GM12874 (cell line): ENCODE measurements at regions not wholly inside any gene's neighbourhood (a gene's known extent, or its start where the extent isn't known, plus 50 kb on each side); places are given as distances from the start of the nearest gene placed in this dataset.

ENCODE experiments used
- TF ChIP-seq, protein P1 (sequence below): IDR thresholded peaks from 2 replicates; pipeline ENCODE4 v1.5.1; 2011; ENCODE audit warnings: low read depth, mild to moderate bottlenecking, control low read depth, low read length, moderate library complexity; ENCODE audit not compliant: insufficient read depth

DNA sequence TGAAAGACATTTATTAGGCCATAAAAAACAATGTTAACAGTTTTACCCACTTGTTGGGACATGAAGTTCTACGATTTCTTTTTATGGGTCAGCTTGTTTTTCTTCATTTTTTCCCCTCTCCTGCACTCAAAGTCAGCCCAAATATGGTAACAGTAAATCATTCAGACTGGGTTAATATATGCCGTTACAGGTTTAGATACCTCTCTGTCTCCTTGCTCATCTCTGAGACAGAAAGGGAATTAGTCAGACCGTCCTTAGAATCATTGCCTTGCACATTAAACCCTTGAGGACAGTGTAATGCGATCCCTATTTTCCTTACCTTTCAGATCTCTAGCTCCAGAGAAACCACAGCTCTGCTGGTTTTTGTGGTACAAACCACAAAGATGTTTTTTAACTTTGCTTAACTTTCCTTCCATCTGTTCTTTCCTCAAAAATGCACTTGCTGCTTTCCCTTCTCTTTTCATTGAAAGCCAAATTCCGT lies 613.3 kb downstream of the PLPP3 start:
- TF ChIP-seq, protein P1, sequence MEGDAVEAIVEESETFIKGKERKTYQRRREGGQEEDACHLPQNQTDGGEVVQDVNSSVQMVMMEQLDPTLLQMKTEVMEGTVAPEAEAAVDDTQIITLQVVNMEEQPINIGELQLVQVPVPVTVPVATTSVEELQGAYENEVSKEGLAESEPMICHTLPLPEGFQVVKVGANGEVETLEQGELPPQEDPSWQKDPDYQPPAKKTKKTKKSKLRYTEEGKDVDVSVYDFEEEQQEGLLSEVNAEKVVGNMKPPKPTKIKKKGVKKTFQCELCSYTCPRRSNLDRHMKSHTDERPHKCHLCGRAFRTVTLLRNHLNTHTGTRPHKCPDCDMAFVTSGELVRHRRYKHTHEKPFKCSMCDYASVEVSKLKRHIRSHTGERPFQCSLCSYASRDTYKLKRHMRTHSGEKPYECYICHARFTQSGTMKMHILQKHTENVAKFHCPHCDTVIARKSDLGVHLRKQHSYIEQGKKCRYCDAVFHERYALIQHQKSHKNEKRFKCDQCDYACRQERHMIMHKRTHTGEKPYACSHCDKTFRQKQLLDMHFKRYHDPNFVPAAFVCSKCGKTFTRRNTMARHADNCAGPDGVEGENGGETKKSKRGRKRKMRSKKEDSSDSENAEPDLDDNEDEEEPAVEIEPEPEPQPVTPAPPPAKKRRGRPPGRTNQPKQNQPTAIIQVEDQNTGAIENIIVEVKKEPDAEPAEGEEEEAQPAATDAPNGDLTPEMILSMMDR: no peak

DNA sequence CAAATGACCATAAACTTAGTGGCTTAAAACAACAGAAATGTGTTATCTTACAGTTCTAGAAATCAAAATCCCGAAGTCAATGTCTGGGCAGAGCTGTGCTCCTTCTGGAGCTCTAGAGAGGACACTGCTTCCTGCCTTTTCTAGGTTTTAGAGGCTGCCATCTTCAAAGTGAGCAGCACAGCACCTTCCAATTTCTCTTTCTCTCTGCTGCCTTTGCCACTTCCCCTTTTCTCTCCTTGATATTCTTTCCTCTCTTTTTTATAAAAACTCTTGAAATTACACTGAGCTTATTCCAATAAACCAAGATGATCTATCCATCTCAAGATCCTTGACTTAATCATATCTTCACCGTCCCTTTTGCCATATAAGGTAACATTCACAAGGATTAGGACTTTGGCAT lies 616.9 kb downstream of the PLPP3 start:
- TF ChIP-seq, protein P1: no peak

DNA sequence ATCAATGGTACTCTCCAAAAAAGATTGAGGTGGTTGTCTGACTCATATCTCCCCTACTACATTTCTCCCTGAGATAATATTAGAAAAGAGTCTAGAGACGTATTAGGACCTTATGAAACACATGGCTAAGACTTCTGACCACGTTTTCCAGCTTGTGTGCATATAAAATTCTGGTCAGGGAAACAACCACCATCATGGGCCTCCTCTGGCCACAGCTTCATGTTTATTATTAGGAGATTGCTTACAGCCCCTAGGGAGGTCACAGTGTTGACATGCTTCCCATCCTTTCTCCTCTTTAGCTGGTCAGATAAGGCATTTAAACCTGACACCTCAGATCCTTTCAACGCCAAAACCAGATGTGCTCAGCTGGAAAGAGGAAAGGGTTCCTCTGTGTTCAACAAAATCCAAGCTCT lies 620.2 kb downstream of the PLPP3 start:
- TF ChIP-seq, protein P1: no peak

DNA sequence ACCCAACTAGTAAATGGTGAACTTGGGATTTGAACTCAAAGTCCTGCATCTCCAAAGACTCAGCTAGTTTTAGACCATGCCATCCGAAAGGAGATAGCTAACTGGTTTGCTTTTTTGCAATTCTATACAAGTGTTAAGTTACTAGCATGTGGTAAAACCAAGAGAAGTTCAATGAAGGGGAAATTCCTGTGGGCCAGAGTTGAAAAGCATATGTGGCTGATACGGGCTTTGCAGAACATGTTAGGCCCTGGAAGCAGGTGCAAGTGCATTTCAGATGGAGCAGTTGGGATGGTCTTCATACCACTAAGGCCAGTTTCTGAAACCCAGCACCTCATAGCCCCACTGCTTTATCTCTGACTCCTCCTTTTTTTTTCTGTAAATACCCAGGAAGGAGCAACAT lies 620.9 kb downstream of the PLPP3 start:
- TF ChIP-seq, protein P1: no peak

DNA sequence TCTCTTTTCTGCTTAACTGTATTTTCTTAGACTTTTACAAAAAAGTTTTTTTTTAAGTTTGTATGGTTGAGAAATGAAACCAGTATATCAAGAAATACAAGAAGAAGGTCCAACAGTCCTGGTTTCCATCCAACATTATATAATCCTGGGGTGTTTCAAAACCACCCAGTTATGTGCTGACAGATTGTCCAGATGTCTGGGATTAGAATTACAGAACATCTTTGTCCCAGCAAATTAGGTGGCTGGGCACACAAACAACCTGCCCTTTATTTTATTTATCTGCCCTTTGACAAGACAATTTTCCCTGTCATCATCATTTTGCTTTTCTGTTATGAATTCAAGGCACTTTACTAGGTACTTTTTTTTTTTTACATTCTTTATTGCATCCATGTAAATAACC lies 622.1 kb downstream of the PLPP3 start:
- TF ChIP-seq, protein P1: no peak

DNA sequence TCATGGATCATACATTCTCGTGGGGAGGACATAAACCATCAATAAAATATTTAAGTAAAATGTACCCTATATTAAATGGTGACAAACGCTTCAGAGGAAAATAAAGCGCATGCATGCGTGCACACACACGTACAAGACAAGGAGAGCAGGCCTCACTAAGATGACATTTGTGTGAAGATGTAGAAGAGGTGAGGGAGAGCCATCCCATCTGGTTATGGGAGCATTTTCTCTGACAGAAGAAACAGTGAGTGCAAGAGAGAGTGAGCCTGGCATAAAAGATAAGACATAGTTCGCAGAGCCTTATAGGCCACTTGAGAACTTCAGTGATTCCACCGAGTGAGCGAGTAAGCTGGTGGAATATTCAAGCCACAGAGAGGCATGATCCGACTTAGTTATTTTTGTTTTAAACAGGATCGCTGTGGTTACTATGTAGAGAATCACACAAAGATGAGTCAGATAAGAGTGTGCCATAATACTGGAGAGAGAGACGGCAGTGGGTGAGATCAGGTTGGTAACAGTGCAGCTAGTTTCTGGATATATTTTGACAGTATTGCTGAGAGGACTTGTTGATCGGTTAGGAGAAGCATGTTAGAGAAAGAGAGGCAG lies 624.2 kb downstream of the PLPP3 start:
- TF ChIP-seq, protein P1: no peak

DNA sequence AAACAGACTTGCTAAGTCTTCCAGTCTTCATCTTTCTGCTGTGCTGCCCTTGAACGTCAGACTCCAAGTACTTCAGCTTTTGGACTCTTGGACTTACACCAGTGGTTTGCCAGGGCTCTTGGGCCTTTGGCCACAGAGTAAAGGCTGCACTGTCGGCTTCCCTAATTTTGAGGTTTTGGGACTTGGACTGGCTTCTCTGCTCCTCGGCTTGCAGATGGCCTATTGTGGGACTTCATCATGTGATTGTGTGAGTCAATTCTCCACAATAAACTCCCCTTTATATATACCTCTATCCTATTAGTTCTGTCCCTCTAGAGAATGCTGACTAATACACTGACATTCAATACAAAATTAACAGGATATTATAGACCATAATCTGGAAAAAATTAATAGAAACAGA lies 628.1 kb downstream of the PLPP3 start:
- TF ChIP-seq, protein P1: no peak

DNA sequence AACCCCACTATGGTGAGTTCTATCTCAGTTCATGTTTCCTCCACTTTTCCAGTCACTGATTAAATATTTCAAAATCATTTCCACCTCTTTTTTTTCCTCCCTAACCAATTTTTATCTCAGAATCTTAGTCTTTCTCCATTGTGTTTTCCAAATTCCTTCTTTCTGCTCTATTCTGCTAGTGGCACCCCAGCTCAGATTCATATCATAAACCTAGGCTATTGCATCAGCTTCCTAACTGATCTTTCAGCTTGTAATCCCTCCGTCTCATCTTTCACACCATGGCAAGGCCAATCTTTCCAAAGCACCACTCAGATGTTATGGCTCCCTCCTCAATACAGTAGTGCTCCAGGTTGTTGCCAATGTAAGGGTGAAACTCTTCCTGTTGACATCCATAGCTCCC lies 631.9 kb downstream of the PLPP3 start:
- TF ChIP-seq, protein P1: no peak
